GM06990 (cell line): ENCODE measurements at regions not wholly inside any gene's neighbourhood (a gene's known extent, or its start where the extent isn't known, plus 50 kb on each side); places are given as distances from the start of the nearest gene placed in this dataset.
"Not testable (repeated sequence)": the region's sequence is repeated elsewhere in the genome, so short reads cannot be mapped to it uniquely, and the experiment has no call there.

Experiments
- DNase-seq: peaks from one replicate; pipeline ENCODE4 v3.0.0-alpha.2; 2011; ENCODE audit not compliant: insufficient read length; ENCODE audit errors: extremely low read depth
- H3K27me3 ChIP-seq: replicated peaks from 2 replicates; pipeline ENCODE4 v1.6.0; 2011; ENCODE audit warnings: low read length; ENCODE audit not compliant: control insufficient read depth, insufficient read depth
- H3K36me3 ChIP-seq: 2 replicates; pipeline ENCODE4 v1.5.1; 2011; ENCODE audit warnings: low read length; ENCODE audit not compliant: control insufficient read depth, insufficient read depth
- H3K4me3 ChIP-seq: replicated peaks from 2 replicates; pipeline ENCODE4 v1.5.1; 2011; ENCODE audit warnings: low read depth, mild to moderate bottlenecking, control low read depth, low read length
- TF ChIP-seq, protein P1 (sequence below): IDR thresholded peaks from 2 replicates; pipeline ENCODE4 v1.5.1; 2011; ENCODE audit warnings: low read length, control low read depth, mild to moderate bottlenecking, inconsistent platforms; ENCODE audit not compliant: insufficient read depth, poor library complexity, severe bottlenecking

DNA sequence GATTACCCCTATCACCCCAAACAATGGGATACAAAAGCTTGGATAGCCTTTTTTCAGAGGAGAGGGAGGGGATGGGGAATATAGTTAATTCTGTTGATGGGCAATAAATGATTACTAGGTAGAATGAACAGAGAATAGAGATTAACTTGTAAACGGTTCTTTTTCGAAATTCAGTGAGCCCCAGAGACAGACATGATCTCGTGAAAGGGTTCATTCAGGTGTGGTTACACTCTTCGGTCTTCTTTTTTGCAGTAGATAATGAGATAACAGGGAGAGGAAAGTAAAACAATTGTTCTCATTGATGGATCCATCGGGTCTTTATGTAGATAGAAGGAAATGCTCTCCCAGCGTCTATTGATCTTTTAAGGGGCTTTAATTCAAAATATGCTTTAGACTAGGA lies 69.3 kb upstream of the RASSF8 start:
- H3K36me3 ChIP-seq: no peaks in the 10 kb centered on the region
- no peak for DNase-seq
- H3K4me3 ChIP-seq: no peak overlapping the region
- TF ChIP-seq, protein P1, sequence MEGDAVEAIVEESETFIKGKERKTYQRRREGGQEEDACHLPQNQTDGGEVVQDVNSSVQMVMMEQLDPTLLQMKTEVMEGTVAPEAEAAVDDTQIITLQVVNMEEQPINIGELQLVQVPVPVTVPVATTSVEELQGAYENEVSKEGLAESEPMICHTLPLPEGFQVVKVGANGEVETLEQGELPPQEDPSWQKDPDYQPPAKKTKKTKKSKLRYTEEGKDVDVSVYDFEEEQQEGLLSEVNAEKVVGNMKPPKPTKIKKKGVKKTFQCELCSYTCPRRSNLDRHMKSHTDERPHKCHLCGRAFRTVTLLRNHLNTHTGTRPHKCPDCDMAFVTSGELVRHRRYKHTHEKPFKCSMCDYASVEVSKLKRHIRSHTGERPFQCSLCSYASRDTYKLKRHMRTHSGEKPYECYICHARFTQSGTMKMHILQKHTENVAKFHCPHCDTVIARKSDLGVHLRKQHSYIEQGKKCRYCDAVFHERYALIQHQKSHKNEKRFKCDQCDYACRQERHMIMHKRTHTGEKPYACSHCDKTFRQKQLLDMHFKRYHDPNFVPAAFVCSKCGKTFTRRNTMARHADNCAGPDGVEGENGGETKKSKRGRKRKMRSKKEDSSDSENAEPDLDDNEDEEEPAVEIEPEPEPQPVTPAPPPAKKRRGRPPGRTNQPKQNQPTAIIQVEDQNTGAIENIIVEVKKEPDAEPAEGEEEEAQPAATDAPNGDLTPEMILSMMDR: no peak
- no peaks in the 10 kb centered on the region; the same call in 1 of the 2 replicates for H3K27me3 ChIP-seq

DNA sequence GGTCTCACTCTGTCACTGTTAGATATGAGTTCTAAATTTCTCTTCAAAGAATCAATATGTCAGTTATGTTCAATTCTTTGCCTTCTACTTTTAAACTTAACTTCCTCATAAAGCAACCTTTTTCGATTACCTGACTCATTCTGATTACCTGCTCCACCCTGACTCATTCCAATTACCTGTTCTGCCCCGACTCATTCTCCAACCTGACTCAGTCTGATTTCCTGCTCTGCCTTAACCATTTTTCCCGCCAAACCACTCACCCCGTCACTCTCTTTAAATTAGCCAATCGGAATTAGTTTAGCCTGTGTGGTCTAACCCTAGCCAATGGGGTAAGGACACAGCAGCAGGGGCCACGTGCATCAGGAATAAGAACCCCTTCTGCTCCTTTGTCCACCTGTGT lies 67.4 kb upstream of the RASSF8 start:
- not testable (repeated sequence) for H3K36me3 ChIP-seq, DNase-seq, H3K4me3 ChIP-seq, H3K27me3 ChIP-seq

DNA sequence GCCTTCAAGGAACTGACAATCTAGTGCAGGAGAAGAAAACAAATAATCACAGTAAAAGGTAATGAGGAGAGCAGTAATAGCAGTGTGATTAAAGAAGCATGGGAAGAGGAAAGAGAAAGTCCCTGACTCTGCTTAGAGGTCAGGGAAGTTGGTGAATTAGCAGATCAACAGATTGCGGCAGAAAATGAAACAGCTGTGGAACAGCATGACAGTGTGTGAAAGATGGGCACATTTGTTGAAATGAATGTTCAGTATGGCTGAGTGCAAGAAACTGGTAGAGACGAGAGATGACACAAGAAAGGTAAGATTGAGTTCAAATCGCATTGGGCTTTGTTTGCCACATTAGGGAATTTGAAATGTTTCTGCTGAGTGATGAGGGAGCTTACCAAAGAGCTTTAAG lies 63.7 kb upstream of the RASSF8 start:
- TF ChIP-seq, protein P1: no peak
- no peak overlapping the region for H3K4me3 ChIP-seq
- DNase-seq: no peak
- H3K36me3 ChIP-seq: no peaks in the 10 kb centered on the region
- no peaks in the 10 kb centered on the region for H3K27me3 ChIP-seq

DNA sequence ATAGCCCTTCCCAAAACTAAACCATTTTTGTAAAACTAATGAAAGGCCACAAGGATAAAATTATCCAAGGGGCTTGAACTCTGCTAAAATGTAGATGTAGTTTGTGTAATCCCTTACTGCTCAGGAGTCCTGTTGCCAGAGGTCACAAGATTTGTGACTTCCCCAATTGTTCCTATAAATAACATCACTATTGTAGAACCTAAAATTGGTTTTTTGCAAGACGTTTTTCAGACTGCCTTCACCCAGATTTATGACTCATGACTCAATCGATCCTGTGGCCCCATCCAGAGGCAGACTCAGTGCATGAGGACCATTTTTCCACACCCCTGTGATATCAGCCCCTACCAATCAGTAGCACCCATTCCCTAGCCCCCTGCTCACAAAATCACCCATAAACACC lies 61.5 kb upstream of the RASSF8 start:
- TF ChIP-seq, protein P1: no peak
- Histone ChIP-seq H3K4me3 (no peak overlapping the region), H3K27me3 (no peaks in the 10 kb centered on the region), H3K36me3 (no peaks in the 10 kb centered on the region)
- DNase-seq: no peak

DNA sequence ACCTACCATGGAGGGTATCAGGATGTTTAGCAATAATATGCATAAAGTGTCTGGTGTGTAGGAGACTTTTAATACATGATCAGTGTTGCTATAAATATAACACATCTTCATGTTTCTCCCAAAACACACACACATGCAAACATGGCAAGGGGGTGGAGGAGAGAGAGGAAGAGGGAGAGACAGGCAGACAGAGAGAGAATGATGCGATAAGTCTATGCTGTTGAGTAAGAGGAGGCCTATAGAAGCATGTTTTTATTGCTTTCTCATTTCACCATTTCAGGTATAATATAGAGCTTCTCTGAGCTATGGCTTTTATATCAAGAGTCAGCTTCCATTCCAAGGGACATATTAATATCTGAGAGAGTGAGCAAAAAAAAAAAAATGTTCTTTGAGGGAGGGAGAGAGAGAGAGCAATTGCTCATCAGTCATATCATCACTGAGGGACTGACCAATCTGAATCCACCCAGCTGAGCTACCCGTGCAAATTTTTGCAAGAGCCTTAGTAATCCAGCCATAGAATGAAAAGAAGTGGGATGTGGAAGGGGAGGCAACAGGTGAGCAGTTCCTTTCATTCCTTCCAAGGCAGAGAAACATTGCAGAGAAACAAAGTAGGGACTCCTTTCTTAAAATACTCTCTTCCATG lies 54.8 kb upstream of the RASSF8 start:
- H3K27me3 ChIP-seq: no peaks in the 10 kb centered on the region; the same call in 1 of the 2 replicates
- no peak for DNase-seq
- H3K36me3 ChIP-seq: no peaks in the 10 kb centered on the region
- TF ChIP-seq, protein P1: no peak
- no peak overlapping the region for H3K4me3 ChIP-seq

DNA sequence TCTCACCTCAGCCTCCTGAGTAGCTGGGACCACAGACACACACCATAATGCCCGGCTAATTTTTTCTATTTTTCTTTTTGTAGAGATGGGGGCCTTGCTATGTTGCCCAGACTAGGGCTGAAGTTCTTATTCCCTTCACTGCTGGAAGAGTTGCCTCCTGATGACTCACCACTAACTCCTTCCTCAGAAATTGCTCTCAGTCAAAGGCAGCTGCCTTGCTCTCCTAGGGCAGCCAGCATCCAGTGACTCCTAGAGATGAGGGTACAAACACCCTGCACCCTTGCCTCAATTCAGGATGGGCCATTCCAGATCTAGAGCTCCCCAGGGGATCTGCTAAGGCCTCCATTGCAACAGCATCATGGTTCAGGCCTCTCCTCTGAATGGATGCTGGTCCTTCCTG lies 54.0 kb upstream of the RASSF8 start:
- TF ChIP-seq, protein P1: no peak
- Histone ChIP-seq H3K4me3 (no peak overlapping the region), H3K36me3 (no peaks in the 10 kb centered on the region), H3K27me3 (no peaks in the 10 kb centered on the region; the same call in 1 of the 2 replicates)
- DNase-seq: no peak
